ENCODE measurements at regions not wholly inside any gene's neighbourhood (a gene's known extent, or its start where the extent isn't known, plus 50 kb on each side); places are given as distances from the start of the nearest gene placed in this dataset.
A peak's percentile ranks its signal among the peaks of the same experiment; 100 is the strongest.

- TF ChIP-seq REST (IDR thresholded peaks at IDR 0.05; ENCODE audit: low read depth, low read length) (no peak), GATA2 (CRISPR knock-in tag; IDR thresholded peaks at IDR 0.05) (no peak), EZH2phosphoT487 (IDR thresholded peaks at IDR 0.05; ENCODE audit: borderline replicate concordance, low read depth) (no peak)
These were observed 831.5 kb upstream of the NR2F2 start (continued) for GRCh38 chr15:95498961-95499360.

- Histone ChIP-seq H3K79me2 (ENCODE audit: insufficient read depth) (no peaks in the 10 kb centered on the region), H3K27ac (ENCODE audit: low read depth in 2 of 2, low read length in 1 of 2) (no peak overlapping the region), H3K9me3 (no peaks in the 10 kb centered on the region), H3K4me2 (no peak overlapping the region), H3K36me3 (replicated peaks in 1 of 2; ENCODE audit: control insufficient read depth in 1 of 2, insufficient read depth in 2 of 2, low read length in 1 of 2) (no peaks in the 10 kb centered on the region), H3K4me3 (ENCODE audit: low read depth in 2 of 2, low read length in 1 of 2) (no peak overlapping the region), H3F3A (replicated peaks; ENCODE audit: insufficient read depth) (no peaks in the 10 kb centered on the region), H3K9ac (no peak overlapping the region), H3K4me1 (ENCODE audit: control insufficient read depth in 1 of 2, insufficient read depth in 2 of 2, low read depth in 1 of 2, low read length in 1 of 2) (no peaks in the 10 kb centered on the region), H2AFZ (ENCODE audit: low read depth) (0 out of 2 replicates have a peak overlapping the region, but pooled peaks have one; percentile 5), H3K27me3 (ENCODE audit: insufficient read depth) (no peaks in the 10 kb centered on the region), H3K9me2 (no peaks in the 10 kb centered on the region), H4K20me1 (ENCODE audit: insufficient read depth) (no peaks in the 10 kb centered on the region)
- DNase-seq, result no peak
- TF ChIP-seq USF1 (IDR thresholded peaks at IDR 0.05; ENCODE audit: borderline replicate concordance, low read depth), result no peak
- TF ChIP-seq TCF12 (IDR thresholded peaks at IDR 0.05), result no peak
- no peak for TF ChIP-seq FOSL2 (IDR thresholded peaks at IDR 0.05; ENCODE audit: borderline replicate concordance, low read depth)
- TF ChIP-seq CHD2 (IDR thresholded peaks at IDR 0.05; ENCODE audit: low read length, partially characterized antibody), result no peak
- TF ChIP-seq NFIC (IDR thresholded peaks at IDR 0.05; ENCODE audit: borderline replicate concordance), result no peak
- no peak for TF ChIP-seq SIN3A (IDR thresholded peaks at IDR 0.05; ENCODE audit: borderline replicate concordance, low read depth, low read length)
- TF ChIP-seq TEAD4 (IDR thresholded peaks at IDR 0.05; ENCODE audit: borderline replicate concordance, insufficient read depth), result no peak
- no peak for TF ChIP-seq MAX (IDR thresholded peaks at IDR 0.05; ENCODE audit: low read depth)
- no peak for TF ChIP-seq RAD21 (IDR thresholded peaks at IDR 0.05; ENCODE audit: low read length)
- no peak for TF ChIP-seq ZBTB33 (IDR thresholded peaks at IDR 0.05; ENCODE audit: borderline replicate concordance, low read depth)
- no peak for TF ChIP-seq POLR2AphosphoS5 (IDR thresholded peaks at IDR 0.05; ENCODE audit: low read depth, low read length)
- TF ChIP-seq RFX5 (IDR thresholded peaks at IDR 0.05; ENCODE audit: low read length), result no peak
- TF ChIP-seq PBX3 (IDR thresholded peaks at IDR 0.05), result no peak
- TF ChIP-seq REST (IDR thresholded peaks at IDR 0.05; ENCODE audit: low read depth, low read length), result no peak
- no peak for TF ChIP-seq RXRA (IDR thresholded peaks at IDR 0.05; ENCODE audit: borderline replicate concordance, low read depth)
- TF ChIP-seq GATA2 (CRISPR knock-in tag; IDR thresholded peaks at IDR 0.05), result no peak
- 11% methylated on average over 3 of the region's 3 CpGs for WGBS (ENCODE audit: low lambda C conversion rate)
- ChIA-PET CTCF (no interaction called here), POLR2A (no interaction called here)
These were observed 831.1 kb upstream of the NR2F2 start for GRCh38 chr15:95499397-95499796.
